Thoracic aorta (tissue), 2 donors: ENCODE measurements at regions not wholly inside any gene's neighbourhood (a gene's known extent, or its start where the extent isn't known, plus 50 kb on each side); places are given as distances from the start of the nearest gene placed in this dataset.
"Not testable (repeated sequence)": the region's sequence is repeated elsewhere in the genome, so short reads cannot be mapped to it uniquely, and the experiment has no call there.

ENCODE experiments used
- ATAC-seq: fragments of 150-250 bp; one replicate; pipeline ENCODE4 v1.8.0; 2017; ENCODE audit warnings: low read depth; ENCODE audit not compliant: insufficient number of reproducible peaks, low FRiP score
- DNase-seq: peaks from one replicate; pipeline ENCODE4 v3.0.0-alpha.2; 2020; ENCODE audit warnings: low spot score
- H3K27ac ChIP-seq, 2 donors: fragments of 200-600 bp; sonication (generic); 1 replicate in 1 of 2; 2 replicates in 1 of 2; pipeline ENCODE4 v1.5.1; 2016; ENCODE audit warnings: mild to moderate bottlenecking in 2 of 2, moderate library complexity in 2 of 2
- H3K27me3 ChIP-seq: fragments of 200-600 bp; sonication (generic); replicated peaks from 2 replicates; pipeline ENCODE4 v1.6.0; 2016; ENCODE audit warnings: mild to moderate bottlenecking; ENCODE audit not compliant: insufficient read depth
- H3K36me3 ChIP-seq: fragments of 200-600 bp; sonication (generic); one replicate; pipeline ENCODE4 v1.5.1; 2016
- H3K4me1 ChIP-seq, 2 donors: fragments of 200-600 bp; sonication (generic); 1 replicate in 1 of 2; 2 replicates in 1 of 2; pipeline versions ENCODE4 v1.5.1 to v1.6.0; 2016; ENCODE audit warnings: low read depth in 2 of 2, mild to moderate bottlenecking in 1 of 2; ENCODE audit not compliant: control insufficient read depth in 1 of 2
- H3K4me3 ChIP-seq: fragments of 200-600 bp; sonication (generic); 2 replicates; pipeline ENCODE4 v1.5.1; 2016; ENCODE audit warnings: mild to moderate bottlenecking
- H3K9me3 ChIP-seq: fragments of 200-600 bp; sonication (generic); 2 replicates; pipeline ENCODE4 v1.5.1; 2016
- TF ChIP-seq, protein P1 (sequence below): fragments of 200-600 bp; sonication (generic); IDR thresholded peaks from one replicate; pipeline ENCODE4 v1.5.1; 2019; ENCODE audit warnings: antibody characterized with exemption

DNA sequence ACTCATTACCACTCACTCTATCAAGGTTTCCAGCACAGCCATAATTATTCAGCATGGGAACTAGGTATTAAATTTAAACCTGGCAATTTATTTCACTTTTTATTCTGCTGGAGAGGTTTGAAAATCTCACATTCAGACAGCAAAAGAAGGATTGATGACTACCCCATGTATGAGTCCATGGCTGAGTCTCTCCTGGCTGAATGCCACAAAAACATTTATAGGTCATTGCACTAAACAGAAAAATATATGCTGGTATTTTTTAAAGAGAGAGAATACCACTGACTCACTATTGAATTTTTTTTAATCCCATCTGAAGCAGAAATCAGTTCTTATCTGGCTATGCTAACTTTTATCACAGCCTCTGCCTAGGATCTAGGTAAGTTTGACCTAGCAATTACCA, 336.3 kb downstream of the PPP1R3A start:
- no peak overlapping the region for H3K4me3 ChIP-seq
- TF ChIP-seq, protein P1, sequence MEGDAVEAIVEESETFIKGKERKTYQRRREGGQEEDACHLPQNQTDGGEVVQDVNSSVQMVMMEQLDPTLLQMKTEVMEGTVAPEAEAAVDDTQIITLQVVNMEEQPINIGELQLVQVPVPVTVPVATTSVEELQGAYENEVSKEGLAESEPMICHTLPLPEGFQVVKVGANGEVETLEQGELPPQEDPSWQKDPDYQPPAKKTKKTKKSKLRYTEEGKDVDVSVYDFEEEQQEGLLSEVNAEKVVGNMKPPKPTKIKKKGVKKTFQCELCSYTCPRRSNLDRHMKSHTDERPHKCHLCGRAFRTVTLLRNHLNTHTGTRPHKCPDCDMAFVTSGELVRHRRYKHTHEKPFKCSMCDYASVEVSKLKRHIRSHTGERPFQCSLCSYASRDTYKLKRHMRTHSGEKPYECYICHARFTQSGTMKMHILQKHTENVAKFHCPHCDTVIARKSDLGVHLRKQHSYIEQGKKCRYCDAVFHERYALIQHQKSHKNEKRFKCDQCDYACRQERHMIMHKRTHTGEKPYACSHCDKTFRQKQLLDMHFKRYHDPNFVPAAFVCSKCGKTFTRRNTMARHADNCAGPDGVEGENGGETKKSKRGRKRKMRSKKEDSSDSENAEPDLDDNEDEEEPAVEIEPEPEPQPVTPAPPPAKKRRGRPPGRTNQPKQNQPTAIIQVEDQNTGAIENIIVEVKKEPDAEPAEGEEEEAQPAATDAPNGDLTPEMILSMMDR = no peak
- H3K27ac ChIP-seq = no peak overlapping the region
- no peaks in the 10 kb centered on the region for H3K9me3 ChIP-seq
- DNase-seq (no peak), ATAC-seq (no peak)
- no peaks in the 10 kb centered on the region for H3K27me3 ChIP-seq
- H3K36me3 ChIP-seq = no peaks in the 10 kb centered on the region
- no peaks in the 10 kb centered on the region for H3K4me1 ChIP-seq

DNA sequence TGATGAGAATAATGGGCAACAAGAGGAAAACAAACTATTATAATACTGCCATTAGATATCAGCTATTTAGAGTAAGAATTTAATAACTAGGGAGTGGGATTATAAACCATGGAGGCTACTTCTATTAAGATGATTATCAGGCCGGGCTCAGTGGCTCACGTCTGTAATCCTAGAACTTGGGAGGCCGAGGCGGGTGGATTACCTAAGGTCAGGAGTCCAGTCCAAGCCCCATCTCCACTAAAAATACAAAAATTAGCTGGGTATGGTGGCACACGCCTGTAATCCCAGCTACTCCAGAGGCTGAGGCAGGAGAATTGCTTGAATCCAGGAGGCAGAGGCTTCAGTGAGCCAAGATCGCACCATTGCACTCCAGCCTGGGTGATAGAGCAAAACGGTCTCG, 355.6 kb downstream of the PPP1R3A start:
- not testable (repeated sequence) for H3K36me3 ChIP-seq, ATAC-seq, H3K27me3 ChIP-seq, DNase-seq, H3K4me3 ChIP-seq, H3K9me3 ChIP-seq
- peak overlapping the region in 1 of 2 donors; percentile 36 for H3K27ac ChIP-seq
- H3K4me1 ChIP-seq = peaks cover 12 to 22% of the 10 kb centered on the region in 2 donors

DNA sequence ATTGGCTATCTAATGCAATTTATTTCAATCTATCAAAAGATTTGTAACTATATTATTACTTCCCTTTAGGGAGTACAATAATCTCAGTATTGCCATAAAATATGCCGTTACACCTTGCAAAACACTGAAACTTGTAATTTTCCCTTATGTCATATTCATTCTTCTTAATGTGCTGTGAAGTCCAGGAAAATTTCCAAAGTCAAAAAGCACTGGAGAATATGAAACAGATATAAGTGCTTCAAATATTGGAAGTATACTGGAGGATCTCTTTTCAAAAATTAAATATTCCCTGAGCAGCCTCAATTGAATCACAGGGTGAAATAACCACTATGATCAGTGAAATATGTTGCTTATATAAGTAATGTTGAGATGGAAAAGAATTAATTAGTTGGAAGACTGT, 356.0 kb downstream of the PPP1R3A start:
- TF ChIP-seq, protein P1 = no peak
- ATAC-seq (no peak), DNase-seq (no peak)
- no peaks in the 10 kb centered on the region for H3K9me3 ChIP-seq
- H3K4me3 ChIP-seq = no peak overlapping the region
- peaks cover 12 to 22% of the 10 kb centered on the region in 2 donors for H3K4me1 ChIP-seq
- H3K36me3 ChIP-seq = no peaks in the 10 kb centered on the region
- H3K27ac ChIP-seq = peak overlapping the region in 1 of 2 donors; percentile 36
- H3K27me3 ChIP-seq = no peaks in the 10 kb centered on the region

DNA sequence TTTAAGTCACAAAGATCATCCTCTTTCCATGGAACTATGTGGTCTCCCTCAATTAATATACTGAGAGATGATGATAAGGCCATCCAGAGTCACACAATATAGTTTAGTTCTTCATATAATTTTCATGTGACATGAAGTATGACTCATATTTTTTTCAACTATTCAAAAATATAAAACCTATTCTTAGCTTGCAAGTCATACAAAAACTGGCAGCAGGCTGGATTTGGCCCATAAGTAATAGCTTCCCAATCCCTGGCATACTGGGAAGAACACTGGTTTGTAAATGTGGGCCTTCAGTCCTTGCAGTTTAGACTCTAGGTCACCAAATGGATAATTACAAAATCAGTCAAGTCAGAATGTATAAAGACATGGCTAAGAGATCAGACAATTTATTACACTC, 356.6 kb downstream of the PPP1R3A start:
- Histone ChIP-seq H3K4me1 (peaks cover 12 to 22% of the 10 kb centered on the region in 2 donors), H3K27ac (peak overlapping the region in 1 of 2 donors; percentile 36), H3K9me3 (no peaks in the 10 kb centered on the region), H3K4me3 (no peak overlapping the region), H3K27me3 (no peaks in the 10 kb centered on the region), H3K36me3 (no peaks in the 10 kb centered on the region)
- TF ChIP-seq, protein P1 = no peak
- ATAC-seq (peak; percentile 64), DNase-seq (no peak)

DNA sequence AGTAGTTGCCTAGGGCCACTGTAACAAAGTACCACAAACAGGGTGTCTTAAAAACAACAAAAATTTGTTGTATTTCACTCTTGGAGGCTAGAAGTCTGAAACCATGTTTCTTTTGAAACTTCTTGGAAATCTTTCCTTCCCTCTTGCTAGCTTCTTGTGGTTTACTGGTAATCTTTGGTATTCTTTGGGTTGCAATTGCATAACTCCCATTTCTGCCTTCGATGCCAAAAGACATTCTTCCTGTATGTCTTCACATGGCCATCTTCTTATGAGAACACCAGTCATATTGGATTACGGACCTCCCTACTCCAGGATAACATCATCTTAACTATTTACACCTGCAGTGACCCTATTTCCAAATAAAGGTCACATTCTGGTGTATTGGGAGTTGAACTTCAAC, 357.4 kb downstream of the PPP1R3A start:
- no peaks in the 10 kb centered on the region for H3K9me3 ChIP-seq
- no peak overlapping the region for H3K4me3 ChIP-seq
- H3K36me3 ChIP-seq = no peaks in the 10 kb centered on the region
- DNase-seq = no peak
- peaks cover 12 to 22% of the 10 kb centered on the region in 2 donors for H3K4me1 ChIP-seq
- H3K27ac ChIP-seq = peak overlapping the region in 1 of 2 donors; percentile 36
- H3K27me3 ChIP-seq = no peaks in the 10 kb centered on the region
- TF ChIP-seq, protein P1 = no peak
- no peak for ATAC-seq

DNA sequence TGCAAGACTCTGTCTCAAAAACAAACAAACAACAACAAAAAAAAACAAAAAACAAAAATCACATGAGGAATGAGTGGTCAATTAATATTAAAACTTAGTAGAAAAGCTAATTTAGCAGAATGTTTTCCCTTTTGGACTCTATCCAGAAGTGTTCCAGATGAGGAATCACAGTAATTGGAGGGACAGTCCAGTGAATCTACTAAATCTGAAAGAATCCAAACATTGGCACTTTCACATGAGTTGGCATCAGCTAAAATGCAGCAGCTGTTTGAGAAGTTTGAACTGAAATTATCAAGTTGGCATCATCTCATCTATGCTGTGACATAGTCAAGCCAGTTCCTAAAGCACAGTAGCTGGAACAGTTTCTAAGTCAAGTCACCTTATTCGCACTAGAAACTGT, 367.8 kb downstream of the PPP1R3A start:
- Histone ChIP-seq H3K9me3 (no peaks in the 10 kb centered on the region), H3K4me3 (no peak overlapping the region), H3K4me1 (no peaks in the 10 kb centered on the region), H3K27me3 (no peaks in the 10 kb centered on the region), H3K36me3 (no peaks in the 10 kb centered on the region), H3K27ac (no peak overlapping the region)
- TF ChIP-seq, protein P1 = no peak
- ATAC-seq = no peak
- DNase-seq = no peak
